Thyroid gland (tissue), 4 donors: ENCODE measurements at regions not wholly inside any gene's neighbourhood (a gene's known extent, or its start where the extent isn't known, plus 50 kb on each side); places are given as distances from the start of the nearest gene placed in this dataset.

Experiments
- DNase-seq, 2 donors: peaks; one replicate each; pipeline ENCODE4 v3.0.0-alpha.2; 2019
- H3K27ac ChIP-seq, 3 donors: fragments of 200-600 bp; sonication (generic); 1 replicate in 2 of 3; 2 replicates in 1 of 3; pipeline ENCODE4 v1.5.1; 2016 to 2019; ENCODE audit warnings: mild to moderate bottlenecking in 1 of 3, moderate library complexity in 1 of 3
- H3K27me3 ChIP-seq: fragments of 200-600 bp; sonication (generic); one replicate; pipeline ENCODE4 v1.5.1; 2019
- H3K36me3 ChIP-seq, 2 donors: fragments of 200-600 bp; sonication (generic); one replicate each; pipeline ENCODE4 v1.5.1; 2016 to 2019
- H3K4me1 ChIP-seq, 2 donors: fragments of 200-600 bp; sonication (generic); one replicate each; pipeline ENCODE4 v1.5.1; 2017 to 2019
- H3K4me3 ChIP-seq, 3 donors: fragments of 200-600 bp; sonication (generic); replicated peaks in 1 of 3; 1 replicate in 2 of 3; 2 replicates in 1 of 3; pipeline ENCODE4 v1.5.1; 2016; ENCODE audit warnings: mild to moderate bottlenecking in 1 of 3
- H3K9me3 ChIP-seq: fragments of 200-600 bp; sonication (generic); one replicate; pipeline ENCODE4 v1.5.1; 2017
- POLR2A ChIP-seq, 2 donors: fragments of 450-650 bp; IDR thresholded peaks; one replicate each; pipeline ENCODE4 v1.6.1; 2017; ENCODE audit warnings: antibody characterized with exemption in 2 of 2, mild to moderate bottlenecking in 2 of 2, moderate library complexity in 1 of 2
- WGBS, 2 donors: methylation state at CpG; one replicate each; pipeline ENCODE4 v1.1.5; 2017; 5-methylcytosine and 5-hydroxymethylcytosine counted together
- intact Hi-C: fragments of 100-400 bp; cut with DNase I; formaldehyde crosslinking; loops from one replicate; pipeline ENCODE4 v1.15.1; 2023
- TF ChIP-seq, protein P1 (sequence below), 6 experiments: fragments of 200-600 bp in 3 of 6; fragments of 450-650 bp in 3 of 6; sonication (generic) in 3 of 6; IDR thresholded peaks; one replicate each; pipeline ENCODE4 v1.5.1; 2016 to 2019; ENCODE audit warnings: antibody characterized with exemption in 6 of 6, mild to moderate bottlenecking in 2 of 6, inconsistent platforms in 1 of 6, moderate library complexity in 1 of 6

DNA sequence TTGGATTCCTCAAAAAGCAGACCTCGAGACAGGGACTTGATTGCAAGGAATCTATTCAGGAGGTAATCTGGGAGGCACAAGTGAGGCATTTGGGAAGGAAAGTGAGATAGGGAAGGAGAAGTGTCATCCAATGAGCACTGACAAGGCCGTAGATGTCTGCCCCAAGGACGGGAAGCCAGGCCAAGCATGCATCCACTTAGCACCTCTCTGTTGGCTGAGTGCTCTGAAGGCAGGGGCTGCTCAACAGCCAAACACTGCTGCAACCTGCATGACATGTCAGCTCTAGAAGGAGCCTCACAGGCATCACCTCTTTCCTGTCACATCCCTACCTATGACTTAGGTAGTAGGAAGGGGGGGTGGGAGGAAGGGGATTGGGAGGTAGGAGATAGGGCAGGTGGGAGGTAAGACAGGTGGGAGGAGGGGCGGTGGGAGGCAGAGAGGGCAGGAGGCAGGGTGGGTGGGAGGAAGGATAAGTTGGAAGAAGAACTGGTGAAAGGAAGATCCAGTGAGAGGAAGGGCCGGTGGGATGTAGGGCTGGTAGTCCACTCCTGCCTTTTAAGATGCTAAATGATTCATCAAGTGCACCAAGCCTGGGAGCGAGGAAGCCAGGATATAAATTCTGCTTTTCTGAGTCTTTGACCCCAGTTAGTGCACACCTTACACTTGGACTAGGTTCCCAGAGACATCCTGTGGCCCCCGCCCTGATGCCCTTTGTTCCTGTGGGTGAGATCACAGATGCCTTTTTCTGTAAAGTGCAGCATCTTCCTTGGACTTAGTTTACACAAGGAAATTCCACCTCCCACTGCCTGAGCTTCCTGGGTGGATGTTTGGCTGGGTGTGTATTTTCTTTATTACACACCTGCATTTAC is 83.8 kb upstream of the NXT1 start:
- H3K27ac ChIP-seq, result no peak overlapping the region
- H3K4me3 ChIP-seq, result no peak overlapping the region
- TF ChIP-seq, protein P1, sequence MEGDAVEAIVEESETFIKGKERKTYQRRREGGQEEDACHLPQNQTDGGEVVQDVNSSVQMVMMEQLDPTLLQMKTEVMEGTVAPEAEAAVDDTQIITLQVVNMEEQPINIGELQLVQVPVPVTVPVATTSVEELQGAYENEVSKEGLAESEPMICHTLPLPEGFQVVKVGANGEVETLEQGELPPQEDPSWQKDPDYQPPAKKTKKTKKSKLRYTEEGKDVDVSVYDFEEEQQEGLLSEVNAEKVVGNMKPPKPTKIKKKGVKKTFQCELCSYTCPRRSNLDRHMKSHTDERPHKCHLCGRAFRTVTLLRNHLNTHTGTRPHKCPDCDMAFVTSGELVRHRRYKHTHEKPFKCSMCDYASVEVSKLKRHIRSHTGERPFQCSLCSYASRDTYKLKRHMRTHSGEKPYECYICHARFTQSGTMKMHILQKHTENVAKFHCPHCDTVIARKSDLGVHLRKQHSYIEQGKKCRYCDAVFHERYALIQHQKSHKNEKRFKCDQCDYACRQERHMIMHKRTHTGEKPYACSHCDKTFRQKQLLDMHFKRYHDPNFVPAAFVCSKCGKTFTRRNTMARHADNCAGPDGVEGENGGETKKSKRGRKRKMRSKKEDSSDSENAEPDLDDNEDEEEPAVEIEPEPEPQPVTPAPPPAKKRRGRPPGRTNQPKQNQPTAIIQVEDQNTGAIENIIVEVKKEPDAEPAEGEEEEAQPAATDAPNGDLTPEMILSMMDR (IDR thresholded peaks at IDR 0.05), result no peak
- no peak for TF ChIP-seq POLR2A (IDR thresholded peaks at IDR 0.05)
- H3K27me3 ChIP-seq, result no peaks in the 10 kb centered on the region
- WGBS, 2 donors, result 70 to 71% methylated on average over 7 of the region's 7 CpGs
- no peaks in the 10 kb centered on the region for H3K9me3 ChIP-seq
- H3K36me3 ChIP-seq, result no peaks in the 10 kb centered on the region
- intact Hi-C loops, result no loop called here
- H3K4me1 ChIP-seq, result no peaks in the 10 kb centered on the region
- no peak for DNase-seq

DNA sequence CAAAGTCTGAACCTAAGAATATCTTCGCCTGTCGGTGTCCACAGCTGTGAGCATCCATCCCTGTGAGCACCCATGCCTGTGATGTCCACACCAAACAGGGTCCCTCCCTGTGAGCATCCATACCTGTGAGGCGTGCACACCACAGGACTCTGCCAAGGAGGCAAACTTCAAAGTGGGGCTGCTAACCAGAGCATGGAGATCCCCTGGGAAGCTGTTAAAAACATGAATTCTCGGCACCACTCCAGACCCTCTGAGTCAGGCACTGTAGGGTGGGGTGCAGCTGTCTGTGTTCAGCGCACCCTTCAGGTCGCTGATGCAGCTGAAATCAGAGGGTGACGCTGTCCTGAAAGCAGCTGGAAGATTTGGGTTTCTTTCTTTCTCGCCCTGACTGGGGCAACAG is 85.4 kb upstream of the NXT1 start:
- no peaks in the 10 kb centered on the region for H3K36me3 ChIP-seq
- H3K4me1 ChIP-seq, result no peaks in the 10 kb centered on the region
- no peak for DNase-seq
- H3K9me3 ChIP-seq, result no peaks in the 10 kb centered on the region
- no peak overlapping the region for H3K27ac ChIP-seq
- intact Hi-C loops, result no loop called here
- H3K4me3 ChIP-seq, result no peak overlapping the region
- TF ChIP-seq, protein P1 (IDR thresholded peaks at IDR 0.05), result no peak
- TF ChIP-seq POLR2A (IDR thresholded peaks at IDR 0.05), result no peak
- H3K27me3 ChIP-seq, result no peaks in the 10 kb centered on the region
- WGBS, 2 donors, result 89% methylated on average over 6 to 8 of the region's 8 CpGs

DNA sequence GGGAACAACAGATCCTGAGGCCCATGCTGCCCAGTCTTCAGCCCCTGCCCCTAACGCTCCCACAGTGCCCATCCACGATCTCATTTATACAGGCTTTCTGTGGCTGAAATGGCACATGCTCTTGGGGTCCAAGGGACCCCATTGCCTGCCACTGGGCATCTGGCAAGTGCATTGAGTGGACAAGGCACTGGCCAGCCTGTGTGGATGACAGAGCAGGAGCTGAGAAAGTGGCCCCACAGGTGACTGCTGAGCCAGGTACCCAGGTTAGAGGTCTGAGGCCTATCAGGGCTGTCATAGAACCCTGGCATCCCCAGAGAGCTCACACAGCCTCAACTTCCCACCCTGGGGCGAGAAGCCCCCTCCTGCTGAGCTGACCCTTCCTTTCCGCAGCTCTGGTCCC is 86.0 kb upstream of the NXT1 start:
- intact Hi-C loops, result no loop called here
- Histone ChIP-seq H3K9me3 (no peaks in the 10 kb centered on the region), H3K27me3 (no peaks in the 10 kb centered on the region), H3K27ac (no peak overlapping the region), H3K36me3 (no peaks in the 10 kb centered on the region), H3K4me3 (no peak overlapping the region), H3K4me1 (no peaks in the 10 kb centered on the region)
- TF ChIP-seq, protein P1 (IDR thresholded peaks at IDR 0.05), result no peak
- TF ChIP-seq POLR2A (IDR thresholded peaks at IDR 0.05), result no peak
- 83 to 91% methylated on average over 4 of the region's 4 CpGs for WGBS, 2 donors
- DNase-seq, result no peak

DNA sequence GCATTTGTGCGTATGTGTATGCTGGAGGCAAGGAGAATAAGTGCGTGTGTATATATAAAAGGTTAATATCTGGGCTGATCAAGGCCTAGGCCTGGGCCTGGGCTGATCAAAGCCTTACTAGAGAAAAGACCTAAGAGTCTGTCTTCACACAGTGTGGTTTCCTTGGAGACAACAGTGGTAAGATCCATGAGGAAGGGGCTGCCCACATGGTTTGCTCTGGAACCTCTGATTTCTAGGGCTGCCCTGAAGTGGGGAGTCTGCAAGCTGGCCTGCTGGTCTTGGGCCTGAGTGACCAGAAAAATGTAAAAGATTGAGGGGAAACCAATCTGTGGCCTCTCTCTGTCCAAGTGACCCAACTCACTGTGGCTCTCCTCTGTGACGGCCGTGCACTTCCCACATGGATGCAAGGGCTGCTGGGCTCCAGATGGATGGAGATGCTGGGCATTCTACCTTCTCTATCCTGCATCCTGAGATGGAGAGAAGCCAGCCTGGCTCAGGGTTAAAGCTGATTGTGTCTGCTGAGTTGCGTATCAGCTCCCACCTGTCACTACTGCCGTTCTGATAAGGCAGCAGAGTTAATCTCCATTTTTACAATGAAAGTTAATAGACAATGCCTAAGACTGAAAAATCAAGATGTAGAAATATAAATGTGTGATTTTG is 90.3 kb upstream of the NXT1 start:
- Histone ChIP-seq H3K4me3 (no peak overlapping the region), H3K9me3 (no peaks in the 10 kb centered on the region), H3K27ac (no peak overlapping the region), H3K4me1 (peaks cover 0 to 15% of the 10 kb centered on the region in 2 donors), H3K36me3 (no peaks in the 10 kb centered on the region), H3K27me3 (no peaks in the 10 kb centered on the region)
- intact Hi-C loops, result no loop called here
- TF ChIP-seq POLR2A (IDR thresholded peaks at IDR 0.05), result no peak
- TF ChIP-seq, protein P1 (IDR thresholded peaks at IDR 0.05), result no peak
- no peak for DNase-seq
- WGBS, 2 donors, result 90 to 91% methylated on average over 6 of the region's 6 CpGs

DNA sequence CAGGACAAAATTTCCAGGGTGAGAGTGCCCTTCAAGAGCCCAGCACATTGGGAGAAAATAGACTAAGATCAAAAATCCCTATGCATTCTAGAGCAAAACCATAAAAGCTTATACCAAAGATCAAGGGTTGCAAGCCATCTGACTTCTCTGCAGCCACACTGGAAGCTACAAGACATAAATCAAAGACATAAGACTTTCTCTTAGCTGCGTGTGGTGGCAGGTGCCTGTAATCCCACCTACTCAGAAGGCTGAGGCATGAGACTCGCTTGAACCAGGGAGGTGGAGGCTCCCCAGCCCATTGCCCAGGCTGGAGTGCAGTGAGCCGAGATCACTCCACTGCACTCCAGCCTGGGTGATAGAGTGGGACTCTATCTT is 91.9 kb upstream of the NXT1 start:
- Histone ChIP-seq H3K27ac (peak overlapping the region; percentile 13 to 45 (median 15)), H3K4me1 (peaks cover 0 to 15% of the 10 kb centered on the region in 2 donors), H3K36me3 (no peaks in the 10 kb centered on the region), H3K9me3 (no peaks in the 10 kb centered on the region), H3K27me3 (no peaks in the 10 kb centered on the region), H3K4me3 (no peak overlapping the region)
- 69 to 87% methylated on average over 3 of the region's 3 CpGs for WGBS, 2 donors
- TF ChIP-seq, protein P1 (IDR thresholded peaks at IDR 0.05), result no peak
- no peak for TF ChIP-seq POLR2A (IDR thresholded peaks at IDR 0.05)
- DNase-seq, result no peak
- intact Hi-C loops, result no loop called here
